Mesothelial cell of epicardium (in vitro differentiated cells): ENCODE measurements at regions not wholly inside any gene's neighbourhood (a gene's known extent, or its start where the extent isn't known, plus 50 kb on each side); places are given as distances from the start of the nearest gene placed in this dataset.

Experiments used
- DNase-seq, 2 experiments: peaks; one replicate each; pipeline ENCODE4 v3.0.0; 2021; ENCODE audit warnings: low spot score in 2 of 2; ENCODE audit not compliant: unreplicated experiment in 2 of 2
- H3K27ac Mint-ChIP-seq: 2 replicates; pipeline ENCODE4 v1.8.0; 2021; ENCODE audit warnings: mixed read lengths
- H3K27me3 Mint-ChIP-seq: 2 replicates; pipeline ENCODE4 v1.8.0; 2021; ENCODE audit warnings: low read depth, mixed read lengths
- H3K36me3 Mint-ChIP-seq: 2 replicates; pipeline ENCODE4 v1.8.0; 2021; ENCODE audit warnings: mixed read lengths
- H3K4me1 Mint-ChIP-seq: 2 replicates; pipeline ENCODE4 v1.8.0; 2021; ENCODE audit warnings: mixed read lengths
- H3K4me3 Mint-ChIP-seq: 2 replicates; pipeline ENCODE4 v1.8.0; 2021; ENCODE audit warnings: mild to moderate bottlenecking, moderate library complexity, mixed read lengths
- H3K9me3 Mint-ChIP-seq: 2 replicates; pipeline ENCODE4 v1.8.0; 2021; ENCODE audit warnings: mixed read lengths
- CTCF ChIP-seq: fragments of 200-600 bp; sonication (generic); IDR thresholded peaks from one replicate; pipeline ENCODE4 v1.5.0; 2021; ENCODE audit warnings: antibody characterized with exemption; ENCODE audit not compliant: unreplicated experiment

- Mint-ChIP-seq H3K4me3 (no peak overlapping the region), H3K27ac (no peak overlapping the region)
- no peak for TF ChIP-seq CTCF
Observed at GRCh38 chr12:84698576-84699333, 213.8 kb downstream of the SLC6A15 start.

GRCh38 chr12:84696908-84697540 lies 215.6 kb downstream of the SLC6A15 start:
- no peak for DNase-seq
- H3K4me3 Mint-ChIP-seq: no peak overlapping the region
- no peaks in the 10 kb centered on the region for H3K27me3 Mint-ChIP-seq
- H3K9me3 Mint-ChIP-seq: peaks cover 6% of the 10 kb centered on the region
- TF ChIP-seq CTCF: no peak
- peaks cover 36% of the 10 kb centered on the region for H3K4me1 Mint-ChIP-seq
- no peaks in the 10 kb centered on the region for H3K36me3 Mint-ChIP-seq
- H3K27ac Mint-ChIP-seq: no peak overlapping the region

More at GRCh38 chr12:84698576-84699333, 213.8 kb downstream of the SLC6A15 start:
- Mint-ChIP-seq H3K9me3 (peaks cover 9% of the 10 kb centered on the region), H3K27me3 (no peaks in the 10 kb centered on the region), H3K4me1 (peaks cover 28% of the 10 kb centered on the region), H3K36me3 (no peaks in the 10 kb centered on the region)
- no peak for DNase-seq

- H3K9me3 Mint-ChIP-seq: peaks cover 2% of the 10 kb centered on the region
- H3K4me1 Mint-ChIP-seq: peaks cover 43% of the 10 kb centered on the region
- H3K4me3 Mint-ChIP-seq: no peak overlapping the region
- H3K27me3 Mint-ChIP-seq: no peaks in the 10 kb centered on the region
- DNase-seq: no peak
- H3K36me3 Mint-ChIP-seq: no peaks in the 10 kb centered on the region
- no peak for TF ChIP-seq CTCF
- peak overlapping the region; percentile 60 for H3K27ac Mint-ChIP-seq
Observed at GRCh38 chr12:84696281-84696680, 216.3 kb downstream of the SLC6A15 start.

GRCh38 chr12:84694116-84694515 lies 218.5 kb downstream of the SLC6A15 start:
- DNase-seq: no peak
- Mint-ChIP-seq H3K4me1 (peaks cover 50% of the 10 kb centered on the region), H3K9me3 (no peaks in the 10 kb centered on the region), H3K4me3 (no peak overlapping the region), H3K36me3 (peaks cover 3% of the 10 kb centered on the region), H3K27ac (peak overlapping the region; percentile 64), H3K27me3 (no peaks in the 10 kb centered on the region)
- TF ChIP-seq CTCF: no peak

- no peak for DNase-seq
- Mint-ChIP-seq H3K4me1 (peaks cover 46% of the 10 kb centered on the region), H3K9me3 (peaks cover 4% of the 10 kb centered on the region), H3K36me3 (peaks cover 3% of the 10 kb centered on the region), H3K27ac (peak overlapping the region; percentile 73), H3K27me3 (no peaks in the 10 kb centered on the region), H3K4me3 (no peak overlapping the region)
- TF ChIP-seq CTCF: no peak
Observed at GRCh38 chr12:84692071-84692470, 220.5 kb downstream of the SLC6A15 start.
